Activated CD4-positive, alpha-beta memory T cell treated with anti-CD3 and anti-CD28 coated beads for 36 hours (primary cell): ENCODE measurements at regions not wholly inside any gene's neighbourhood (a gene's known extent, or its start where the extent isn't known, plus 50 kb on each side); places are given as distances from the start of the nearest gene placed in this dataset.
"Not testable (repeated sequence)": the region's sequence is repeated elsewhere in the genome, so short reads cannot be mapped to it uniquely, and the experiment has no call there.

Experiments
- CTCF ChIA-PET: fragments of 350-600 bp; sonication (Branson Sonifier 250); formaldehyde crosslinking; loops from one replicate; lab custom pipeline; 2021; ENCODE audit warnings: antibody characterized with exemption, inconsistent platforms; lab: Charles Lee
- POLR2A ChIA-PET: fragments of 350-600 bp; sonication (Branson Sonifier 250); formaldehyde crosslinking; loops from one replicate; lab custom pipeline; 2021; ENCODE audit warnings: antibody characterized with exemption; lab: Charles Lee
- DNase-seq: peaks from one replicate; pipeline ENCODE4 v3.0.0-alpha.2; 2020
- H3K27ac Mint-ChIP-seq: one replicate; pipeline ENCODE4 v1.8.0; 2021; ENCODE audit warnings: mixed read lengths
- H3K27me3 Mint-ChIP-seq: one replicate; pipeline ENCODE4 v1.8.0; 2021; ENCODE audit warnings: mixed read lengths
- H3K36me3 Mint-ChIP-seq: one replicate; pipeline ENCODE4 v1.8.0; 2021; ENCODE audit warnings: mixed read lengths
- H3K4me1 Mint-ChIP-seq: one replicate; pipeline ENCODE4 v1.8.0; 2021; ENCODE audit warnings: low read depth, mixed read lengths
- H3K4me3 Mint-ChIP-seq: one replicate; pipeline ENCODE4 v1.8.0; 2021; ENCODE audit warnings: mild to moderate bottlenecking, mixed read lengths
- H3K9me3 Mint-ChIP-seq: one replicate; pipeline ENCODE4 v1.8.0; 2021; ENCODE audit warnings: mixed read lengths
- intact Hi-C: fragments of 100-400 bp; cut with micrococcal nuclease; formaldehyde crosslinking; loops from one replicate; pipeline ENCODE4 v1.15.1; 2023

- ChIA-PET CTCF (no interaction called here), POLR2A (no interaction called here)
- DNase-seq = no peak
- Mint-ChIP-seq H3K9me3 (no peaks in the 10 kb centered on the region), H3K27ac (no peak overlapping the region), H3K4me1 (no peaks in the 10 kb centered on the region), H3K4me3 (no peak overlapping the region), H3K27me3 (peaks cover 5% of the 10 kb centered on the region), H3K36me3 (no peaks in the 10 kb centered on the region)
- intact Hi-C loops = no loop called here
Measured at GRCh38 chr3:102699819-102700140, 265.0 kb downstream of the ZPLD1 start.

GRCh38 chr3:102712896-102713295 lies 278.1 kb downstream of the ZPLD1 start:
- H3K27ac Mint-ChIP-seq = no peak overlapping the region
- peaks cover 8% of the 10 kb centered on the region for H3K27me3 Mint-ChIP-seq
- no peak overlapping the region for H3K4me3 Mint-ChIP-seq
- H3K36me3 Mint-ChIP-seq = no peaks in the 10 kb centered on the region
- peaks cover 9% of the 10 kb centered on the region for H3K4me1 Mint-ChIP-seq
- CTCF ChIA-PET = no interaction called here
- POLR2A ChIA-PET = no interaction called here
- intact Hi-C loops = no loop called here
- peak; percentile 24 for DNase-seq
- no peaks in the 10 kb centered on the region for H3K9me3 Mint-ChIP-seq

GRCh38 chr3:102714567-102714966 lies 279.8 kb downstream of the ZPLD1 start:
- intact Hi-C loops = no loop called here
- DNase-seq = no peak
- Mint-ChIP-seq H3K4me1 (peaks cover 9% of the 10 kb centered on the region), H3K27ac (no peak overlapping the region), H3K9me3 (no peaks in the 10 kb centered on the region), H3K27me3 (peaks cover 8% of the 10 kb centered on the region), H3K36me3 (no peaks in the 10 kb centered on the region), H3K4me3 (no peak overlapping the region)
- ChIA-PET CTCF (no interaction called here), POLR2A (no interaction called here)

DNA sequence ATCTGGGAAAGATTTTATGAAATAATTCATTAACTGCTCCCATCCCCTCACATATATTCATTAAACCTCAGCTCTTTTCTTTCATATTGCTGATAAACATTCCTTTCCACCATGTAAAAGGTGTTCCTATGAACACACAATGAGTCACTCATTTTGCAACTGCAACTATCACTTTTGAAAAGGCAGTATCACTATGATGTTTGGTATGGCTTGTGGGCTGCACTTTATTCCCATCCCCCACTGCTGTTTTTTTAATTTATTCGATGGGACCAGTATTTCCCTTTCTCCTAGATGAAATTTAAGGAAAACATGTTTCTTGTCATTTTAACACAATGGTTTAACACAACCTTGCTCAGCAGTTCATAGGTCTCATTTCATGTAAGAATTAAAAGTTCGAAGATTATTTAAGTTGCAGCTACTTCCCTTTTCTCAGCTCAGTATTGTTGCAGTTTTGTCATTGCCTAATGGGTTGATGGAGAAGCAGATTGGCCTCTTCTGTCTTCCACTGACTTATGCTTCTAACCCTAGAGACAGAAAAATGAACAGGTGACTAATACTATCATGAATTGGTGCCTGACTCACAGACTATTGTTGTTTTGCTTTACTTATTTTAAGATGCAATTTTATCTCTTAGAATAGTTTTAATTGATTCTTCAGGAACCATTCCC lies 280.3 kb downstream of the ZPLD1 start:
- DNase-seq = no peak
- Mint-ChIP-seq H3K36me3 (no peaks in the 10 kb centered on the region), H3K4me3 (no peak overlapping the region), H3K27ac (no peak overlapping the region), H3K27me3 (peaks cover 8% of the 10 kb centered on the region), H3K4me1 (peaks cover 9% of the 10 kb centered on the region), H3K9me3 (no peaks in the 10 kb centered on the region)
- POLR2A ChIA-PET = no interaction called here
- intact Hi-C loops = no loop called here
- CTCF ChIA-PET = no interaction called here

DNA sequence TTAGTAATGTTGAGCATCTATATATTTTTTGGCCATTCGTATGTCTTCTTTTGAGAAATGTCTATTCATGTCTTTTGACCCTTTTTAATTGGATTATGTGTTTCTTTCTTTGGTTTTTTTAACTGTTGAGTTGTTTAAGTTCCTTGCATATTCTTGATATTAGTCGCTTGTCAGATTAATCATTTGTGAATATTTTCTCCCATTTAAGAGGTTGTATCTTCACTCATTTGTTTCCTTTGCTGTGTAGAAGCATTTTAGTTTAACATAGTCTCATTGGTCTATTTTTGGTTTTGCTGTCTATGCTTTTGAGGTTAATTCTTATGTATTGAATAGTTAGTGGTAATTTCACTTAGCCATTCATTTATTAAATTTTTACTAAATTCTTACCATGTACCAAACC lies 283.8 kb downstream of the ZPLD1 start:
- no peak for DNase-seq
- Mint-ChIP-seq H3K36me3 (no peaks in the 10 kb centered on the region), H3K4me3 (no peak overlapping the region), H3K27me3 (peaks cover 2% of the 10 kb centered on the region), H3K4me1 (peaks cover 9% of the 10 kb centered on the region), H3K9me3 (no peaks in the 10 kb centered on the region), H3K27ac (no peak overlapping the region)
- CTCF ChIA-PET = interaction anchor here (1.4 kb wide), 1 partner anchor 45 kb away, joined by 7 read pairs; no protein-coding TSS in a partner anchor
- intact Hi-C loops = no loop called here
- POLR2A ChIA-PET = no interaction called here

GRCh38 chr3:102722317-102722716 lies 287.5 kb downstream of the ZPLD1 start:
- Mint-ChIP-seq H3K4me1 (no peaks in the 10 kb centered on the region), H3K9me3 (no peaks in the 10 kb centered on the region), H3K36me3 (no peaks in the 10 kb centered on the region), H3K27me3 (peaks cover 5% of the 10 kb centered on the region), H3K4me3 (no peak overlapping the region), H3K27ac (no peak overlapping the region)
- CTCF ChIA-PET = no interaction called here
- POLR2A ChIA-PET = no interaction called here
- intact Hi-C loops = no loop called here
- DNase-seq = no peak

GRCh38 chr3:102727340-102727739 lies 292.5 kb downstream of the ZPLD1 start:
- Mint-ChIP-seq H3K4me3 (no peak overlapping the region), H3K36me3 (no peaks in the 10 kb centered on the region), H3K4me1 (no peaks in the 10 kb centered on the region), H3K27ac (no peak overlapping the region), H3K9me3 (no peaks in the 10 kb centered on the region), H3K27me3 (peaks cover 3% of the 10 kb centered on the region)
- CTCF ChIA-PET = interaction anchor here (1.0 kb wide), 1 partner anchor 54 kb away, joined by 3 read pairs; no protein-coding TSS in a partner anchor
- no peak for DNase-seq
- intact Hi-C loops = no loop called here
- POLR2A ChIA-PET = no interaction called here

DNA sequence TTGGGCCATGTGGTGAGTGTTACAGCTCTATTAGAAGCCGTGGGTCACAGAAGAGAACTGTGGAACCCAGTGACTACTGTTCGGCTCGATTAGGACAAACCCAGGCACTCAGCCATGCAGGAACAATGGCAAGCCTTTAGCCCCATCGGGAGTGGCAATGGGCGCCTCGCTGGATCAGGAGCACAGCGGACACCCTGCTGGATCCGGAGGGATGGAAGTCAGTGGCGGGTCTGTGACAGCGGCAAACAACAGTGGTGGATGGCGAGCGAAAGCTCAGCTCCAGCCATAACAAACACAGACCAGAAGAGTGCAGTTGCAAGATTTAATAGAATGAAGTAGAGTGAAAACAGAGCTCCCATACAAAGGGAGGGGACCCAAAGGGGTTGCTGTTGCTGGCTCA lies 297.8 kb downstream of the ZPLD1 start:
- POLR2A ChIA-PET, H3K36me3 Mint-ChIP-seq, intact Hi-C loops, H3K9me3 Mint-ChIP-seq, H3K4me3 Mint-ChIP-seq, H3K27me3 Mint-ChIP-seq, DNase-seq, CTCF ChIA-PET, H3K4me1 Mint-ChIP-seq, H3K27ac Mint-ChIP-seq: not testable (repeated sequence)

- intact Hi-C loops = no loop called here
- no peaks in the 10 kb centered on the region for H3K27me3 Mint-ChIP-seq
- H3K4me1 Mint-ChIP-seq = no peaks in the 10 kb centered on the region
- CTCF ChIA-PET = no interaction called here
- H3K9me3 Mint-ChIP-seq = no peaks in the 10 kb centered on the region
- DNase-seq = no peak
- POLR2A ChIA-PET = no interaction called here
- H3K27ac Mint-ChIP-seq = no peak overlapping the region
- H3K36me3 Mint-ChIP-seq = no peaks in the 10 kb centered on the region
- H3K4me3 Mint-ChIP-seq = no peak overlapping the region
Measured at GRCh38 chr3:102733791-102734563, 299.2 kb downstream of the ZPLD1 start.

DNA sequence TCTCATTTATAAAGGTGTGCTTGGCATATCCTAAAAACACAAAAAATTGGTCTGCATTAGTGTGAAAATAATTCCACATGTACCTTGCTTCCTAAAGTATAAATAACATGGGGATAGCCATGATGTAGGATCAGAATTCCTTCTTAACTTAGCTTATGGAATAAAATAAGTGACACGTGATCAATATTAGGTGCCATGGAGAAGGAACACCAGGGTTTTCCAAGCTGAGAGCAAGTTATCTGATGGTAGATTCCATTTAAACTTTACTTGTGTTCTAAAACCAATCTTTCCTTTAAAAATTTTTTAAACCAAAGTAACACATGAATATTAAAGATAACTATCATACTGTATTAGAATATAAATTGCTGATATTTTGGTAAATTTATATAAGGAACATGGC lies 300.5 kb downstream of the ZPLD1 start:
- H3K27me3 Mint-ChIP-seq = no peaks in the 10 kb centered on the region
- POLR2A ChIA-PET = interaction anchor here (0.9 kb wide), 1 partner anchor 482 kb away, joined by 3 read pairs; no protein-coding TSS in a partner anchor
- intact Hi-C loops = no loop called here
- CTCF ChIA-PET = interaction anchor here (1.1 kb wide), 1 partner anchor 62 kb away, joined by 4 read pairs; no protein-coding TSS in a partner anchor
- no peak overlapping the region for H3K4me3 Mint-ChIP-seq
- no peak for DNase-seq
- no peaks in the 10 kb centered on the region for H3K4me1 Mint-ChIP-seq
- H3K27ac Mint-ChIP-seq = no peak overlapping the region
- H3K9me3 Mint-ChIP-seq = no peaks in the 10 kb centered on the region
- no peaks in the 10 kb centered on the region for H3K36me3 Mint-ChIP-seq

DNA sequence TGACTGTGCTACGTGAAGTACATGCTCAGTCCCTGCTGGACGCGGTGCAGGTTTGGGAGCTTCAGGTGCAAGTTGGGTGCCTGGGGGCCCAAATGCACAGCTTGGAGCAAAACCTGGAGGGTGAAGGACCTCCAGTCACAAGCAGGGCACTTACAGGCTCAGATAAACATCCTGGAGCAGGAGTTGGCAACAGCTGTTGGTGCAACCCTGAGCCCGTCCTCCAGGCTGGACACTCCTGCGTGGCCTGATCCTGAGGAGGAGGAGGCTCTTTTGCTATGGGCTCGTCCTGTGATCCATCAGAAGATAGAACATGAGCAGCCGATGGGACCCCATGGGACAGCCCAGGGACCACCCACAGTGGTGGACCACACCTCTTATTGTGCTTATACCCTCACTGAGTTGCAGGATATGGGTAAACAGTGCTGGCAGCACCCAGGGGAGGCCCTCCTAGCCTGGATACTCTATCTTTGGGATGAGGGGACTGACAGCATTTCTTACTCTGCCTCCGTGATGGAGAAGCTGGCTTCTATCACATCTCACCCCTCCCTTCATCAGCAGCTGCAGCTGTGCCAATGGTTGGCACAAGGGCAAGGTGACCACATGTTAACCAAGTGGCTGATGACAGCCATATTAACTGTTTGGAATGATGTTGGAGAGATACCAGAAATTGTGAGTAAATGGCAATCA lies 301.6 kb downstream of the ZPLD1 start:
- Mint-ChIP-seq H3K9me3 (no peaks in the 10 kb centered on the region), H3K4me1 (no peaks in the 10 kb centered on the region), H3K27me3 (no peaks in the 10 kb centered on the region), H3K36me3 (no peaks in the 10 kb centered on the region), H3K4me3 (no peak overlapping the region), H3K27ac (no peak overlapping the region)
- no peak for DNase-seq
- ChIA-PET CTCF (no interaction called here), POLR2A (interaction anchor here (0.9 kb wide), 1 partner anchor 481 kb away, joined by 3 read pairs; no protein-coding TSS in a partner anchor)
- intact Hi-C loops = no loop called here

- Mint-ChIP-seq H3K27me3 (no peaks in the 10 kb centered on the region), H3K4me3 (no peak overlapping the region), H3K4me1 (no peaks in the 10 kb centered on the region), H3K36me3 (no peaks in the 10 kb centered on the region), H3K9me3 (no peaks in the 10 kb centered on the region), H3K27ac (no peak overlapping the region)
- intact Hi-C loops = no loop called here
- ChIA-PET CTCF (no interaction called here), POLR2A (no interaction called here)
- DNase-seq = no peak
Measured at GRCh38 chr3:102736975-102737304, 302.1 kb downstream of the ZPLD1 start.
